H1 (cell line): ENCODE measurements at regions not wholly inside any gene's neighbourhood (a gene's known extent, or its start where the extent isn't known, plus 50 kb on each side); places are given as distances from the start of the nearest gene placed in this dataset.

Experiments
- CTCF ChIA-PET: fragments of 300-600 bp; sonication (Branson Sonifier 250); formaldehyde crosslinking; loops from one replicate; lab custom pipeline; 2021; ENCODE audit not compliant: partially characterized antibody; lab: Charles Lee
- POLR2A ChIA-PET: fragments of 300-600 bp; sonication (Branson Sonifier 250); formaldehyde crosslinking; loops from one replicate; lab custom pipeline; 2021; ENCODE audit warnings: inconsistent platforms; ENCODE audit not compliant: partially characterized antibody; lab: Charles Lee
- DNase-seq, 2 experiments: peaks; one replicate each; pipeline versions ENCODE4 v3.0.0 to v3.0.0-alpha.2; 2010 to 2022; ENCODE audit warnings: low spot score in 2 of 2, low read depth in 1 of 2, mixed read lengths in 1 of 2
- FAIRE-seq: peaks from 2 replicates; lab custom pipeline; 2011; peaks lifted over from hg19 to GRCh38; lab: Jason Lieb, UNC
- H2AFZ ChIP-seq: 2 replicates; pipeline ENCODE4 v1.8.1; 2012; ENCODE audit warnings: low read length, inconsistent platforms
- H2AK5ac ChIP-seq: 2 replicates; pipeline ENCODE4 v1.6.1; 2013; ENCODE audit warnings: low read depth, low read length
- H2BK120ac ChIP-seq: replicated peaks from 2 replicates; pipeline ENCODE3; 2013; ENCODE audit warnings: low read depth, low read length, inconsistent platforms
- H2BK12ac ChIP-seq: 2 replicates; pipeline ENCODE4 v1.6.1; 2013; ENCODE audit warnings: low read depth, low read length
- H2BK15ac ChIP-seq: 2 replicates; pipeline ENCODE4 v1.6.1; 2013; ENCODE audit warnings: low read length
- H2BK20ac ChIP-seq: 2 replicates; pipeline ENCODE4 v1.6.1; 2013; ENCODE audit warnings: low read length
- H2BK5ac ChIP-seq: 2 replicates; pipeline ENCODE4 v1.6.1; 2013; ENCODE audit warnings: low read depth, low read length
- H3K14ac ChIP-seq: 2 replicates; pipeline ENCODE4 v1.6.1; 2013; ENCODE audit warnings: inconsistent platforms; ENCODE audit not compliant: insufficient read length
- H3K18ac ChIP-seq: 2 replicates; pipeline ENCODE4 v1.6.1; 2013; ENCODE audit warnings: low read length; ENCODE audit errors: extremely low read depth
- H3K23ac ChIP-seq: 2 replicates; pipeline ENCODE4 v1.6.1; 2013; ENCODE audit warnings: inconsistent platforms; ENCODE audit not compliant: insufficient read length
- H3K23me2 ChIP-seq: 2 replicates; pipeline ENCODE4 v1.6.1; 2013; ENCODE audit warnings: low read depth, low read length
- H3K27ac ChIP-seq: 2 replicates; pipeline ENCODE4 v1.6.1; 2011; ENCODE audit warnings: low read depth, low read length, inconsistent platforms
- H3K27me3 ChIP-seq, 4 experiments: replicated peaks in 1 of 4; 1 replicate in 1 of 4; 2 replicates in 3 of 4; pipeline versions ENCODE4 v1.6.1 to v1.8.1; 2011 to 2013; ENCODE audit warnings: low read length in 3 of 4, mild to moderate bottlenecking in 3 of 4, inconsistent platforms in 2 of 4, mixed read lengths in 2 of 4, moderate library complexity in 1 of 4; ENCODE audit not compliant: control insufficient read depth in 3 of 4, insufficient read depth in 3 of 4; ENCODE audit errors: extremely low read depth in 1 of 4
- H3K36me3 ChIP-seq, 4 experiments: 2 replicates each; pipeline versions ENCODE4 v1.6.1 to v1.8.1; 2011 to 2013; ENCODE audit warnings: mild to moderate bottlenecking in 4 of 4, low read length in 3 of 4, moderate library complexity in 2 of 4, control low read depth in 1 of 4, inconsistent platforms in 1 of 4; ENCODE audit not compliant: insufficient read depth in 4 of 4, control insufficient read depth in 2 of 4
- H3K4ac ChIP-seq: replicated peaks from 2 replicates; pipeline ENCODE3; 2013; ENCODE audit warnings: low read length, low read depth, mixed read lengths, inconsistent platforms; ENCODE audit not compliant: insufficient read length
- H3K4me1 ChIP-seq, 4 experiments: replicated peaks in 1 of 4; 1 replicate in 1 of 4; 2 replicates in 3 of 4; pipeline versions ENCODE4 v1.6.1 to v1.8.1; 2011 to 2013; ENCODE audit warnings: low read length in 3 of 4, inconsistent platforms in 2 of 4, mixed read lengths in 1 of 4; ENCODE audit not compliant: insufficient read depth in 4 of 4, control insufficient read depth in 3 of 4
- H3K4me2 ChIP-seq, 2 experiments: 2 replicates each; pipeline versions ENCODE4 v1.6.1 to v1.8.1; 2011 to 2013; ENCODE audit warnings: low read depth in 2 of 2, low read length in 2 of 2, control low read depth in 1 of 2, inconsistent platforms in 1 of 2, mild to moderate bottlenecking in 1 of 2; ENCODE audit not compliant: insufficient read depth in 1 of 2
- H3K4me3 ChIP-seq, 4 experiments: fragments of 200-600, 300-600 bp in 1 of 4; sonication (generic), shearing (Covaris generic), sonication (Bioruptor Twin) in 1 of 4; 2 replicates each; pipeline versions ENCODE4 v1.5.1 to v1.8.1; 2011 to 2016; ENCODE audit warnings: low read length in 4 of 4, low read depth in 3 of 4, control low read depth in 2 of 4, inconsistent platforms in 2 of 4, mild to moderate bottlenecking in 2 of 4, mixed read lengths in 1 of 4, moderate library complexity in 1 of 4; ENCODE audit not compliant: insufficient read depth in 2 of 4; ENCODE audit errors: extremely low read depth in 1 of 4
- H3K56ac ChIP-seq: replicated peaks from 2 replicates; pipeline ENCODE3; 2013; ENCODE audit warnings: low read depth, mild to moderate bottlenecking, mixed read lengths, low read length, inconsistent platforms; ENCODE audit not compliant: insufficient read length
- H3K79me1 ChIP-seq: 2 replicates; pipeline ENCODE4 v1.6.1; 2013; ENCODE audit warnings: low read depth, low read length, control low read depth
- H3K79me2 ChIP-seq, 2 experiments: 2 replicates each; pipeline versions ENCODE4 v1.6.1 to v1.8.1; 2012 to 2013; ENCODE audit warnings: low read length in 2 of 2, mild to moderate bottlenecking in 2 of 2, inconsistent platforms in 1 of 2; ENCODE audit not compliant: insufficient read depth in 2 of 2, control insufficient read depth in 1 of 2
- H3K9ac ChIP-seq, 4 experiments: replicated peaks in 1 of 4; 1 replicate in 1 of 4; 2 replicates in 3 of 4; pipeline versions ENCODE4 v1.6.1 to v1.8.1; 2011 to 2013; ENCODE audit warnings: low read depth in 3 of 4, low read length in 3 of 4, control low read depth in 2 of 4, mild to moderate bottlenecking in 2 of 4, moderate library complexity in 2 of 4, inconsistent platforms in 1 of 4; ENCODE audit errors: extremely low read depth in 1 of 4
- H3K9me3 ChIP-seq, 2 experiments: 2 replicates each; pipeline versions ENCODE4 v1.6.1 to v1.8.1; 2012 to 2013; ENCODE audit warnings: mild to moderate bottlenecking in 2 of 2, moderate library complexity in 2 of 2, control low read depth in 1 of 2, inconsistent platforms in 1 of 2, low read depth in 1 of 2, low read length in 1 of 2, mixed read lengths in 1 of 2; ENCODE audit not compliant: insufficient read depth in 2 of 2
- H4K20me1 ChIP-seq, 2 experiments: replicated peaks in 1 of 2; 2 replicates each; pipeline versions ENCODE3 to v1.8.1; 2011 to 2013; ENCODE audit warnings: inconsistent platforms in 2 of 2, low read length in 2 of 2, mild to moderate bottlenecking in 1 of 2; ENCODE audit not compliant: insufficient read depth in 2 of 2, control insufficient read depth in 1 of 2
- H4K5ac ChIP-seq: 2 replicates; pipeline ENCODE4 v1.6.1; 2013; ENCODE audit warnings: low read length, low read depth, mixed read lengths, inconsistent platforms; ENCODE audit not compliant: insufficient read length
- H4K8ac ChIP-seq: 2 replicates; pipeline ENCODE4 v1.8.0; 2013; ENCODE audit warnings: mild to moderate bottlenecking, moderate library complexity, low read length, inconsistent platforms; ENCODE audit not compliant: insufficient read depth; ENCODE audit errors: extremely low read depth
- H4K91ac ChIP-seq: replicated peaks from 2 replicates; pipeline ENCODE3; 2013; ENCODE audit warnings: low read length, mixed read lengths, inconsistent platforms; ENCODE audit not compliant: insufficient read length
- CBX8 ChIP-seq: fragments of 300-800, 300-1000 bp; sonication (generic); IDR thresholded peaks from 2 replicates; pipeline ENCODE4 v1.7.1; 2016; ENCODE audit warnings: low read depth, low read length, borderline replicate concordance
- CEBPB ChIP-seq: IDR thresholded peaks from 2 replicates; pipeline ENCODE4 v1.6.1; 2012; ENCODE audit warnings: low read depth, low read length
- CHD2 ChIP-seq: IDR thresholded peaks from 2 replicates; pipeline ENCODE4 v1.6.1; 2012; ENCODE audit warnings: low read length, improper control_type of control experiment
- CTBP2 ChIP-seq: IDR thresholded peaks from 2 replicates; pipeline ENCODE4 v1.7.0; 2011; ENCODE audit warnings: borderline replicate concordance, mild to moderate bottlenecking, moderate library complexity, mixed read lengths, low read length; ENCODE audit not compliant: insufficient read depth, insufficient read length
- EGR1 ChIP-seq: IDR thresholded peaks from 2 replicates; pipeline ENCODE4 v1.6.1; 2011; ENCODE audit warnings: low read depth, low read length, borderline replicate concordance
- HDAC2 ChIP-seq, 2 experiments: fragments of 300-600 bp in 1 of 2; sonication (generic) in 1 of 2; IDR thresholded peaks; 2 replicates each; pipeline ENCODE4 v1.6.1; 2011 to 2012; ENCODE audit warnings: low read depth in 2 of 2, low read length in 2 of 2, mild to moderate bottlenecking in 2 of 2, moderate library complexity in 2 of 2, borderline replicate concordance in 1 of 2, inconsistent platforms in 1 of 2
- JUN ChIP-seq: IDR thresholded peaks from 2 replicates; pipeline ENCODE4 v1.6.1; 2011; ENCODE audit warnings: low read depth, mild to moderate bottlenecking, improper control_type of control experiment, low read length
- MAFK ChIP-seq: IDR thresholded peaks from 2 replicates; pipeline ENCODE4 v1.6.1; 2012; ENCODE audit warnings: low read depth, mild to moderate bottlenecking, improper control_type of control experiment, low read length
- SIRT6 ChIP-seq: IDR thresholded peaks from one replicate; pipeline ENCODE4 v1.7.1; 2012; ENCODE audit warnings: low read length, inconsistent platforms
- SIX5 ChIP-seq: IDR thresholded peaks from 2 replicates; pipeline ENCODE4 v1.6.1; 2011; ENCODE audit warnings: mild to moderate bottlenecking, low read depth, low read length
- TEAD4 ChIP-seq: IDR thresholded peaks from 2 replicates; pipeline ENCODE4 v1.6.1; 2012; ENCODE audit warnings: low read depth, low read length, inconsistent platforms, mixed read lengths
- ZNF274 ChIP-seq: IDR thresholded peaks from 2 replicates; pipeline ENCODE4 v1.7.0; 2012; ENCODE audit warnings: low read length, borderline replicate concordance; ENCODE audit errors: extremely low read depth
- WGBS, 2 experiments: shearing (Covaris generic) in 1 of 2; methylation state at CpG; one replicate each; pipeline versions ENCODE4 v1.1.6 to v1.1.7; 2013 to 2015; ENCODE audit warnings: low lambda C conversion rate in 2 of 2, mixed read lengths in 2 of 2, inconsistent platforms in 1 of 2, low coverage in 1 of 2, missing lambda C conversion rate in 1 of 2; ENCODE audit not compliant: insufficient replicate concordance in 2 of 2, insufficient coverage in 1 of 2, insufficient read length in 1 of 2; ENCODE audit errors: extremely low coverage in 1 of 2, missing lambda C conversion rate in 1 of 2; 5-methylcytosine and 5-hydroxymethylcytosine counted together
- TF ChIP-seq, protein P1 (sequence below): IDR thresholded peaks from 2 replicates; pipeline ENCODE4 v1.6.1; 2012; ENCODE audit warnings: low read length, inconsistent platforms

- Histone ChIP-seq H2BK20ac (peak overlapping the region; percentile 53; the same call in 1 of the 2 replicates), H4K8ac (no peak overlapping the region), H2AFZ (no peak overlapping the region), H3K4me1 (peaks cover 0 to 24% (median 11%) of the 10 kb centered on the region in 4 experiments; a peak in 3 of 7 replicates), H2BK15ac (no peak overlapping the region), H3K18ac (peak overlapping the region; percentile 84), H3K4me3 (no peak overlapping the region), H3K23ac (no peak overlapping the region), H3K9ac (no peak overlapping the region), H2BK120ac (peak overlapping the region; percentile 99), H3K36me3 (peaks cover 0 to 5% (median 0%) of the 10 kb centered on the region in 4 experiments; a peak in 3 of 8 replicates), H3K56ac (no peak overlapping the region), H2AK5ac (no peak overlapping the region), H3K27ac (peak overlapping the region; percentile 46; the same call in 1 of the 2 replicates), H3K9me3 (peaks cover 0 to 8% of the 10 kb centered on the region in 2 experiments; a peak in 1 of 4 replicates), H4K20me1 (no peaks in the 10 kb centered on the region), H4K91ac (peak overlapping the region; percentile 95), H3K79me1 (no peaks in the 10 kb centered on the region), H3K79me2 (no peaks in the 10 kb centered on the region), H2BK5ac (peak overlapping the region; percentile 75; the same call in 1 of the 2 replicates), H3K23me2 (no peaks in the 10 kb centered on the region), H3K27me3 (no peaks in the 10 kb centered on the region), H4K5ac (peak overlapping the region; percentile 17), H2BK12ac (peak overlapping the region; percentile 53; the same call in 1 of the 2 replicates), H3K4me2 (no peak overlapping the region), H3K4ac (peak overlapping the region; percentile 22), H3K14ac (no peak overlapping the region)
- FAIRE-seq = no peak
- 93% methylated on average over 1 of the region's 1 CpG; no CpG with 5 or more reads in 1 of the 2 experiments for WGBS, 2 experiments
- ChIA-PET POLR2A (interaction anchor here (1.2 kb wide), 1 partner anchor 11 kb away, joined by 3 read pairs; no protein-coding TSS in a partner anchor), CTCF (no interaction called here)
- no peak for DNase-seq
- TF ChIP-seq HDAC2 (IDR thresholded peaks at IDR 0.05; ENCODE audit: borderline replicate concordance in 1 of 2, low read depth in 2 of 2, low read length in 2 of 2) = no peak
- no peak for TF ChIP-seq CHD2
- TF ChIP-seq TEAD4 = no peak
- TF ChIP-seq JUN = no peak
- no peak for TF ChIP-seq MAFK
- TF ChIP-seq, protein P1, sequence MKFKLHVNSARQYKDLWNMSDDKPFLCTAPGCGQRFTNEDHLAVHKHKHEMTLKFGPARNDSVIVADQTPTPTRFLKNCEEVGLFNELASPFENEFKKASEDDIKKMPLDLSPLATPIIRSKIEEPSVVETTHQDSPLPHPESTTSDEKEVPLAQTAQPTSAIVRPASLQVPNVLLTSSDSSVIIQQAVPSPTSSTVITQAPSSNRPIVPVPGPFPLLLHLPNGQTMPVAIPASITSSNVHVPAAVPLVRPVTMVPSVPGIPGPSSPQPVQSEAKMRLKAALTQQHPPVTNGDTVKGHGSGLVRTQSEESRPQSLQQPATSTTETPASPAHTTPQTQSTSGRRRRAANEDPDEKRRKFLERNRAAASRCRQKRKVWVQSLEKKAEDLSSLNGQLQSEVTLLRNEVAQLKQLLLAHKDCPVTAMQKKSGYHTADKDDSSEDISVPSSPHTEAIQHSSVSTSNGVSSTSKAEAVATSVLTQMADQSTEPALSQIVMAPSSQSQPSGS = no peak
- no peak for TF ChIP-seq CTBP2
- TF ChIP-seq SIX5 = no peak
- TF ChIP-seq SIRT6 = no peak
- no peak for TF ChIP-seq ZNF274
- no peak for TF ChIP-seq CBX8
- TF ChIP-seq EGR1 = no peak
- no peak for TF ChIP-seq CEBPB
These were observed 366.9 kb upstream of the GRAMD2B start for GRCh38 chr5:126056352-126056751.
